HEK293 (cell line): ENCODE measurements at regions not wholly inside any gene's neighbourhood (a gene's known extent, or its start where the extent isn't known, plus 50 kb on each side); places are given as distances from the start of the nearest gene placed in this dataset.

Experiments
- CTCF ChIP-seq: fragments of 450-650 bp; formaldehyde crosslinking; IDR thresholded peaks from 2 replicates; pipeline ENCODE4 v1.5.1; 2016; ENCODE audit warnings: missing biosample characterization, missing genetic modification characterization
- ZBTB11 ChIP-seq: fragments of 450-650 bp; formaldehyde crosslinking; conservative IDR thresholded peaks from 2 replicates; pipeline ENCODE4 v1.5.1; 2016; ENCODE audit warnings: low read depth, missing biosample characterization, missing genetic modification characterization
- ZBTB44 ChIP-seq: fragments of 450-650 bp; IDR thresholded peaks from 2 replicates; pipeline ENCODE4 v1.5.1; 2018; ENCODE audit warnings: missing biosample characterization, mild to moderate bottlenecking, missing genetic modification characterization
- ZNF121 ChIP-seq: fragments of 450-650 bp; formaldehyde crosslinking; IDR thresholded peaks from 2 replicates; pipeline ENCODE4 v1.5.1; 2016; ENCODE audit warnings: missing biosample characterization, missing genetic modification characterization
- ZNF311 ChIP-seq: fragments of 450-650 bp; formaldehyde crosslinking; IDR thresholded peaks from 2 replicates; pipeline ENCODE4 v1.5.1; 2017; ENCODE audit warnings: missing biosample characterization, missing genetic modification characterization, borderline replicate concordance
- ZNF433 ChIP-seq: fragments of 450-650 bp; formaldehyde crosslinking; IDR thresholded peaks from 2 replicates; pipeline ENCODE4 v1.5.1; 2016; ENCODE audit warnings: missing biosample characterization, missing genetic modification characterization, low read depth
- ZNF654 ChIP-seq: fragments of 450-650 bp; formaldehyde crosslinking; IDR thresholded peaks from 2 replicates; pipeline ENCODE4 v1.5.1; 2016; ENCODE audit warnings: low read depth, missing biosample characterization, missing genetic modification characterization
- ZNF707 ChIP-seq: fragments of 450-650 bp; formaldehyde crosslinking; IDR thresholded peaks from 2 replicates; pipeline ENCODE4 v1.5.1; 2016; ENCODE audit warnings: missing biosample characterization, missing genetic modification characterization
- ZNF768 ChIP-seq: fragments of 450-650 bp; formaldehyde crosslinking; IDR thresholded peaks from 2 replicates; pipeline ENCODE4 v1.5.1; 2018; ENCODE audit warnings: missing biosample characterization, mild to moderate bottlenecking, missing genetic modification characterization
- ZNF830 ChIP-seq: fragments of 450-650 bp; IDR thresholded peaks from 2 replicates; pipeline ENCODE4 v1.5.0; 2018; ENCODE audit warnings: missing biosample characterization, missing genetic modification characterization, low read depth, mild to moderate bottlenecking, moderate library complexity

- TF ChIP-seq ZNF311 (tag by site-specific recombination) (no peak), CTCF (peak; percentile 53; the same call in 1 of the 2 replicates), ZNF768 (tag by site-specific recombination) (no peak), ZBTB11 (tag by site-specific recombination) (no peak), ZNF121 (tag by site-specific recombination) (no peak), ZNF830 (tag by site-specific recombination) (no peak), ZBTB44 (tag by site-specific recombination) (no peak), ZNF433 (tag by site-specific recombination) (no peak), ZNF654 (tag by site-specific recombination) (peak; percentile 45), ZNF707 (tag by site-specific recombination) (no peak)
Measured at GRCh38 chr19:30686176-30686820, 314.1 kb downstream of the ZNF536 start.
